Upper lobe of right lung (tissue), 1 donor: ENCODE measurements at regions not wholly inside any gene's neighbourhood (a gene's known extent, or its start where the extent isn't known, plus 50 kb on each side); places are given as distances from the start of the nearest gene placed in this dataset.

ENCODE experiments used
- ATAC-seq: fragments of 200-7000 bp; cut with Tn5 transposase; one replicate; pipeline ENCODE4 v1.9.1; 2020; ENCODE audit warnings: mild to moderate bottlenecking, moderate library complexity
- DNase-seq: peaks from one replicate; pipeline ENCODE4 v3.0.0-alpha.2; 2020
- H3K27ac ChIP-seq: fragments of 200-600 bp; one replicate; pipeline ENCODE4 v1.8.0; 2022
- H3K27me3 ChIP-seq: fragments of 200-600 bp; one replicate; pipeline ENCODE4 v1.8.0; 2022; ENCODE audit warnings: mild to moderate bottlenecking
- H3K36me3 ChIP-seq: fragments of 200-600 bp; one replicate; pipeline ENCODE4 v1.8.0; 2022
- H3K4me1 ChIP-seq: fragments of 200-600 bp; one replicate; pipeline ENCODE4 v1.8.0; 2022
- H3K4me3 ChIP-seq: fragments of 200-600 bp; one replicate; pipeline ENCODE4 v1.8.0; 2022; ENCODE audit warnings: mild to moderate bottlenecking
- H3K9me3 ChIP-seq: fragments of 200-600 bp; one replicate; pipeline ENCODE4 v1.8.0; 2022
- intact Hi-C: fragments of 100-400 bp; cut with DNase I; formaldehyde crosslinking; loops from one replicate; pipeline ENCODE4 v1.11.0; 2022
- TF ChIP-seq, protein P1 (sequence below): fragments of 200-600 bp; IDR thresholded peaks from one replicate; pipeline ENCODE4 v1.8.0; 2022; ENCODE audit warnings: antibody characterized with exemption
- donor health status: DM: no; HTN: yes; CAD: no; lungs with severe emphysema.

- H3K36me3 ChIP-seq, result no peaks in the 10 kb centered on the region
- ATAC-seq (no peak), DNase-seq (no peak)
- TF ChIP-seq, protein P1, sequence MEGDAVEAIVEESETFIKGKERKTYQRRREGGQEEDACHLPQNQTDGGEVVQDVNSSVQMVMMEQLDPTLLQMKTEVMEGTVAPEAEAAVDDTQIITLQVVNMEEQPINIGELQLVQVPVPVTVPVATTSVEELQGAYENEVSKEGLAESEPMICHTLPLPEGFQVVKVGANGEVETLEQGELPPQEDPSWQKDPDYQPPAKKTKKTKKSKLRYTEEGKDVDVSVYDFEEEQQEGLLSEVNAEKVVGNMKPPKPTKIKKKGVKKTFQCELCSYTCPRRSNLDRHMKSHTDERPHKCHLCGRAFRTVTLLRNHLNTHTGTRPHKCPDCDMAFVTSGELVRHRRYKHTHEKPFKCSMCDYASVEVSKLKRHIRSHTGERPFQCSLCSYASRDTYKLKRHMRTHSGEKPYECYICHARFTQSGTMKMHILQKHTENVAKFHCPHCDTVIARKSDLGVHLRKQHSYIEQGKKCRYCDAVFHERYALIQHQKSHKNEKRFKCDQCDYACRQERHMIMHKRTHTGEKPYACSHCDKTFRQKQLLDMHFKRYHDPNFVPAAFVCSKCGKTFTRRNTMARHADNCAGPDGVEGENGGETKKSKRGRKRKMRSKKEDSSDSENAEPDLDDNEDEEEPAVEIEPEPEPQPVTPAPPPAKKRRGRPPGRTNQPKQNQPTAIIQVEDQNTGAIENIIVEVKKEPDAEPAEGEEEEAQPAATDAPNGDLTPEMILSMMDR, result no peak
- intact Hi-C loops, result no loop called here
- no peaks in the 10 kb centered on the region for H3K9me3 ChIP-seq
- H3K4me1 ChIP-seq, result no peaks in the 10 kb centered on the region
- no peak overlapping the region for H3K27ac ChIP-seq
- H3K4me3 ChIP-seq, result no peak overlapping the region
- no peaks in the 10 kb centered on the region for H3K27me3 ChIP-seq
Observed at GRCh38 chr2:236766850-236767249, 197.2 kb downstream of the ACKR3 start.

DNA sequence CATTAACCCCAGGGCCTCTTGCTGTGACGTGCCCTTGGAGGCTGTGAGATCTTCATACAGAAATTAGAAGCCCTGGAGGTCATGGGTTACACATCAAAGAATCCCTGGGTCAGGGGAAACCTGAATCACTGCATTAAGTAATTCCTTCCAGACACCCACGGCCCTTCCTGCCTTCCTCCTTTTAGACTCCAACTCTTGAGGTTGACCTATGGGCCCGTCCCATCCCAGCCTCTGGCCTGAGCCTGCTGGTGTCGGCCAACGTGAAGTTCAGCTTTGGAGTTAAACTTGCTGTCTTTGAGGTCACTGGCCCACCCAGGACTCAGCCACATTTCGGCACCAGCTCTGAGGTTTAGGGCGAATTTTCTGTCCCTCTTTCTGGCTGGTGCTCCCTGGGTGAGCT is 198.3 kb downstream of the ACKR3 start:
- H3K9me3 ChIP-seq, result no peaks in the 10 kb centered on the region
- no peaks in the 10 kb centered on the region for H3K36me3 ChIP-seq
- DNase-seq (no peak), ATAC-seq (peak; percentile 84)
- TF ChIP-seq, protein P1, result no peak
- H3K4me1 ChIP-seq, result no peaks in the 10 kb centered on the region
- no peak overlapping the region for H3K27ac ChIP-seq
- H3K4me3 ChIP-seq, result no peak overlapping the region
- intact Hi-C loops, result no loop called here
- H3K27me3 ChIP-seq, result no peaks in the 10 kb centered on the region

DNA sequence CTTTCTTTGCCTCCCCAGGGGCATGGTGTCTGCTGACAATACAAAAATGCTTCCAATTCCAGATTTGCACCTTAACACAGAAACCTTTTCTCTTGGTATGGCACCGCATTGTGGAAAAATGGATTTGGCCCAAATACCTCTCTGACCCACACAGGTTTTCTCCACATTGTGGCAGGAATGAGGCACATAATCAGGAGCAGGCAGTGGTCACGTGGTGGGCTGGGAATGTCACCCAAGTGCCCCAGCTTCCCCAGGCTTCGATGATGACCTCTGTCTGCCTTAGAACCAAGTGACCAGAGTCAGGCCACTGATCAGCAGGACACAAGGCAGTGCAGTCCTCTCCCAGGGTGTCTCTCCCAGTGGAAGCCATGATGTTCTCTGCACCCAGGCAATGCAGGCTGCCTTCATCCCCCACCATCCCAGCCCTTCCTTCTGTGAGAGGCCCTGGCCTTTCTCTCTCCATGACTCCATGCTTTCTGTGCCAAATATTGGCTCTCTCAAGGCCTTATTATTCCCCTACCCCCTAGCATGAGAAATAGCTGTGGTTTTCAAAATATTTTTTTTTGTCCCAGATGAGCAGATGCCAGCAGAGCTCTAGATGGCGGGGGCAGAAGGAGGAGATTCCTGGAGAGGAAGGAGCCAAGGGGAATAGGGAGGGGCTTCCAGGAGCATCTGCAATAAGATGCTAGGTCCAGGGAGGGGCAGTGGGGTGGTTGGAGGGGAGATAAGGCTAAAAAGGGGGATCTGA is 198.9 kb downstream of the ACKR3 start:
- no peaks in the 10 kb centered on the region for H3K9me3 ChIP-seq
- no peaks in the 10 kb centered on the region for H3K4me1 ChIP-seq
- no peak overlapping the region for H3K4me3 ChIP-seq
- no peak for DNase-seq
- intact Hi-C loops, result no loop called here
- no peak overlapping the region for H3K27ac ChIP-seq
- no peak for ATAC-seq
- H3K27me3 ChIP-seq, result no peaks in the 10 kb centered on the region
- TF ChIP-seq, protein P1, result no peak
- H3K36me3 ChIP-seq, result no peaks in the 10 kb centered on the region

DNA sequence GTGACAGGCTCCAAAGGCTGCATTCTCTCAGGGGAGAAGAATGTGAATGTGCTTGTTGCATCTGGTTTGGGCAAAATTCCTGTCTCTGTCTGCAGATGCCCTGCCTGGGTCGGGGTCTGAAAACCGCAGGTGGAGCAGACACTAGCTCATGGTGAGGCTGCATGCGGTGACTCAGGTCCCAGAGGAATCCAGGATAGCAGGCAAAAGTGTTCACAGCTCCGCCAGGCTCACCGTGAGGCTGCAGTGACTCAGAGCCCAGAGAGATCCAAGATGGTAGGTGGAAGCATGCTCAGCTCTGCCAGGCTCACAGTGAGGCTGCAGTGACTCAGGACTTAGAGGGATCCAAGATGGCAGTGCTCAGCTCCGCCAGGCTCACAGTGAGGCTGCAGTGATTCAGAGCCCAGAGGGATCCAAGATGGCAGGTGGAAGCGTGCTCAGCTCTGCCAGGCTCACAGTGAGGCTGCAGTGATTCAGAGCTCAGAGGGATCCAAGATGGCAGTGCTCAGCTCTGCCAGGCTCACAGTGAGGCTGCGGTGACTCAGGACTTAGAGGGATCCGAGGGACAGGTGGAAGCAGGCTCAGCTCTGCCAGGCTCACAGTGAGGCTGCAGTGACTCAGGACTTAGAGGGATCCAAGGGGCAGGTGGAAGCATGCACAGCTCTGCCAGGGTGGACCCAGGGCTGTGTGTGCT is 200.5 kb downstream of the ACKR3 start:
- Histone ChIP-seq H3K27me3 (no peaks in the 10 kb centered on the region), H3K4me3 (no peak overlapping the region), H3K9me3 (no peaks in the 10 kb centered on the region), H3K27ac (no peak overlapping the region), H3K36me3 (no peaks in the 10 kb centered on the region), H3K4me1 (no peaks in the 10 kb centered on the region)
- DNase-seq (no peak), ATAC-seq (no peak)
- TF ChIP-seq, protein P1, result no peak
- intact Hi-C loops, result no loop called here

- ATAC-seq (no peak), DNase-seq (no peak)
- no peaks in the 10 kb centered on the region for H3K9me3 ChIP-seq
- intact Hi-C loops, result no loop called here
- TF ChIP-seq, protein P1, result no peak
- H3K27me3 ChIP-seq, result no peaks in the 10 kb centered on the region
- H3K4me3 ChIP-seq, result no peak overlapping the region
- no peaks in the 10 kb centered on the region for H3K36me3 ChIP-seq
- H3K4me1 ChIP-seq, result no peaks in the 10 kb centered on the region
- H3K27ac ChIP-seq, result no peak overlapping the region
Observed at GRCh38 chr2:236772220-236772837, 202.7 kb downstream of the ACKR3 start.
